Epidermal melanocyte (primary cell): ENCODE measurements at regions not wholly inside any gene's neighbourhood (a gene's known extent, or its start where the extent isn't known, plus 50 kb on each side); places are given as distances from the start of the nearest gene placed in this dataset.
"Not testable (repeated sequence)": the region's sequence is repeated elsewhere in the genome, so short reads cannot be mapped to it uniquely, and the experiment has no call there.

Experiments
- DNase-seq: peaks from one replicate; pipeline ENCODE4 v3.0.0; 2011; ENCODE audit warnings: low spot score; ENCODE audit not compliant: insufficient read length

DNA sequence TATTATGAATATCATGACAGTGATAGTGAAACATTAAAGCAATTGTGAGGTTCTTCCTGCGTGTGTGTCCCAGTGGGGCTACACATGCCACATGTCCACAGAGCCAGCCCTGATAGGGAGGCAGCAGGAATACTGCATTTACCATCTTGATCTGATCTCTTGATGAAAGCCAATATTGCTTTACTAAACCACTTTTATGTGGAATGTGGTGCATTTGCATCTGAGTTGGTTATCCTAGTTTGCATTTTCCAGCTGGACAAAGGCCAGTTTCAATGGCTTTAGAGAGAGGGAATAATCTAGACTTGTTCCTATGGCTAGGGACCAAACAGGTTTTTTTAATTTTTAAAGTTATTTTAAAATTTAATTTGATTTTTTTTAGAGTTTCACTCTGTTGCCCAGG is 216.3 kb upstream of the FERMT1 start:
- no peak for DNase-seq

DNA sequence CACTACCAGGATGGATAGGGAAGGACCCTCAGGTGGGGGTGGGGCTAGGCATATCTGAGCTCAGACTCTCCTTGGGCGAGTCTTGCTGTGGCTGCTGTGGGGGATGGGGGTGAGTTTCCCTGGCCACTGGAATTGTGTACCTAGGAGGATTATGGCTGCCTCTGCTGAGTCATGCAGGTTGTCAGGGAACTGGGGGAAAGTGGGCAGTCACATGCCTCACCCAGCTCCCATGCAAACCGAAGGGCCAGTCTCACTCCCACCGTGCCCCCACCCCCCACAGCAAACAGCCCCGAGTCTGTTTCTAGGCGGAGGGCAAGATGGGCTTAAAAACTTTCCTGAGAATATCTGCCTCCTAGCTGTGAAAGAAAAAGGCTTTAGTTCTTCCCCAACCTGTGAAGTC is 210.3 kb upstream of the FERMT1 start:
- DNase-seq, result no peak

DNA sequence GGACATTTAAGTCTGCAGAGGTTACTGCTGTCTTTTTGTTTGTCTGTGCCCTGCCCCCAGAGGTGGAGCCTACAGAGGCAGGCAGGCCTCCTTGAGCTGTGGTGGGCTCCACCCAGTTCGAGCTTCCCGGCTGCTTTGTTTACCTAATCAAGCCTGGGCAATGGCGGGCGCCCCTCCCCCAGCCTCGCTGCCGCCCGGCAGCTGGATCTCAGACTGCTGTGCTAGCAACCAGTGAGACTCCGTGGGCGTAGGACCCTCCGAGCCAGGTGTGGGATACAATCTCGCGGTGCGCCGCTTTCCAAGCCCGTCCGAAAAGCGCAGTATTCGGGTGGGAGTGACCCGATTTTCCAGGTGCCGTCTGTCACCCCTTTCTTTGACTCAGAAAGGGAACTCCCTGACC is 198.4 kb upstream of the FERMT1 start:
- not testable (repeated sequence) for DNase-seq

DNA sequence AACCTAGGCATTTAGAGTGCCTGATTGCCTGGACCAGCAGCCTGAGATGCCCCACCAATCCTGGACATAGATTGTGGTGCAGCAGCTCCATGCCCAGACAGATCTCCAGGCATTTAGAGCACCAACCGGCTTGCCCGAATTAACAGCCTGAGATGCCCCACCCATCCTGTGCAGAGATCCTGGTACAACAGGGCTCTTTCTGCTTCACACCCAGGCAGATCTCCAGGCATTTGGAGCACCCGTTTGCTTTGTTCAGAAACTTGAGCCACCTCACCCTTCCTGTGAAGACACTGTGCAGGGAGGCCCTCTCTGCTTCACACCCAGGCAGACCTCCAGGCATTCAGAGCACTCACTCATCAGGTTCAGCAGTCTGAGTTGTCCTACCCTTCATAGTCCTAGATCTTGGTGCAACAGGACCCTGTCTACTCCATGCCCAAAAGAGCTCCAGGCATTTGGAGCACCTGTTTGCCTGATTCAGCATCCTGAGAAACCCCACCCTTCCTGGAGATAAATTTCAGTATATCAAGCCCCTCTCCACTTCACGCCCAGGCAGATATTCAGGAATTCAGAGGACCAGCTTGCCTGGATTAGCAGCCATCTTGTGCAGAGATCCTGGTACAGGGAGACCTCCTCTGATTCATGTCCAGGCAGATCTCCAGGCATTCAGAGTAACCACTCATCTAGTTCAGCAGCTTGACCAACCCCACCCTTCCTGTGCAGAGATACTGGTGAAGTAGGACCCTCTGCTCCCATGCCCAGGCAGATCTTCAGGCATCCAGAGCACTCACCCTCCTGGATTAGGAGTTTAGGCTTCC is 189.2 kb upstream of the FERMT1 start:
- no peak for DNase-seq

DNA sequence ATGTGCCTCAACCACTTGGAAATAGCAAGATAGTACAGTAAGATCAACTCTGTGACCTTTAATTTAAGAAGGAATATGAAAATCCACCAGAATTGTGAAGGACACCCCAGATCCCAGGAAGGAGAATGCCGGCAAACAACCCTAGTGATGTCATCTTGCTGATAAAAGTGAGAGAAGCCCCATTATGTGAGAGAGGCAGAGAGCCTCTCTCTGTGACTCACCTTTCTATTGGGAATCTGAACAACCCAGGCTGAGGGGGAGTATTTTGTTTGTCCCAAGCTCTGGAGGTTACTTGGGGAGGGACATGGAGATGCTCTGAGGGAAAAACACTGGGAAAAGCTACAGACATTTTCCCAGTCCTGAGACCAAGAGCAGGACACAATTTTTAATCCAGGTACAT is 188.3 kb upstream of the FERMT1 start:
- no peak for DNase-seq

DNA sequence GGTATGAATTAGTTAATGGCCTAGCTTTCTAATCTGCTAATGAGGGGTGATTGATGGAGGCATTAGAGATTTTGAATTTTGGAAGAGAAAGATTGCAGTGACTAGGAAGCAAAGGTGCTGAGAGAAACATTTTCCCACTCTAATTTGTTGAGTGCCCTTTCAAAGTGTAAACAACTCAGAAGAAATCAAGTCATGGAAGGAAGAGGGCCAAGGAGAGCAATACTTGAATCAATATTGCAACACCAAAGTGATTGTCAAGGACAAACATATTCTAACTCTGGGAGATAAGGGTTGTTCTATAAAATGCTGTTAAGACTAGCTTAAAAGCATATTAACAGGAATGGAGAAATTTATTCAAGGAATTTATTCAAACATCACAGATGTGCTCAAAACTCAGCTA is 182.7 kb upstream of the FERMT1 start:
- DNase-seq, result no peak

DNA sequence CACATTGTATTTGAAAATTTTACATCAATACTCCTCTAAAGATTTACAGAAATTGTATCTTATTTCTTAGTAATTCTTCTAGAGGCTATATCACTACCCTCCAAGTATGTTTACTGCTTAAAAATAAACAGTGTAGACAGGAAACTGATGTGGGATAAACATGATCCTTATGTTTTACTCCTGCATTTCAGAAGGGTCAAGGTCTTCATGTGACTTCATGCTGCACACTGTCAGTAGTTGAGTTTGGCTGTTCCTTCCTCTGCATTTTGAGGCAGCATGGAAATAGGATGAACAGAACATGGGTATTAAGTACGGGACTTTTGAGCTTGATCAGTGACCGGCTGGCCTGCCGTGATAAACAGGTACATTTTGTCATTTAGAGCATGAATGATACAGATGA is 179.2 kb upstream of the FERMT1 start:
- DNase-seq, result no peak

DNA sequence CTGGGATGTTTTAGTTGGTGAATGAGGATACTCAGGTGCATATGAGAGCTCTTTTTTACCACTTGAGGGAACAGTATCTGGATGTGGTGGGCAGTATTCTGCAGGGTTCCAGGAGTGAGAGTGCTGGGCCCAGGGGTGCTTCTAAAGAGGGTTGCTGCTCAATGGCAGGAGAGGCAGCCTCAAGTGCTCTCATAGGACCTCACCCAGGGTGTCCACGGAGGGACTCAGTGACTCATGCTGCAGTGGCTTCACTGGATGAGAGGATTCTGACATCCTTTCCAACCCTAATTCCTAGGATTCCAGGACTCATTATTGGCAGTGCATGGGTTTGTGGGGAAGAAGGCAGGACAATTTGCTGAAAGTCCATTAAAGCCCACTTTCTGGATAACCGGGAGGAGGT is 176.6 kb upstream of the FERMT1 start:
- no peak for DNase-seq

DNA sequence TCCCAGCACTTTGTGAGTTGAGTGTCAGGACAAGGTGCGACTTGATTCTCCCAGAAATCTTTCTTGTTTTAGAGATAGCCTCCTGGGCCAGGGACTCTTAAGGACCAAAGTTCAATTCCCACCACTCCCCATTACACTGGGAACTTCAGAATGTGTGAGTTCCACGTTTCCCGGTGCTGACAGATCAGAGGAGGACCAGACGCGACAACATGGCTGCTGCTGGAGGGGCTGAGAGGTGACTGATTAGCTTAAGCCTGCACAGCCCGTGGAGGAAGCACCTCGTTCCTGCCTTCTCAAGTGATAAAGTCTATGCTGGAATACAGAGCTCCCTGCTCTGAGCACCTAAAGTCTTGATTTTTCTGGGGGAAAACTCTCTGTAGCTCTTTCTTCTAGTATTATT is 175.2 kb upstream of the FERMT1 start:
- no peak for DNase-seq

DNA sequence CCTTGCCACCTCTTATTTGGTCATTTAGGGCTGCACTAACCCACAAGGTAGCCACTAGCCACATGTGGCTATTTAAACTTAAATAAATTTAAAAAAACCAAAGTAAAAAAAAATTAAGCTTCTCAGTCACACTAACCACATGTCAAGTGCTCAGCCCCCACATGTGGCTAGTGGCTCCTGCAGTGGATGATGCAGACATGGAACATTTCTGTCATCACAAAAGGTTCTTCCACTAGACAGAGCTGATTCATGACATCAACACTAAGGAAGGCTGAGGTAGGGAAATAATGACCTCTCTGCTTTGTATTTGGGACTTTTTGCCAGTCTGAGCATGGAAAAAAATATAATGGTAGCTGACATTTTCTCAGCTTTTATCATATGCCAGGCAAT is 173.0 kb upstream of the FERMT1 start:
- DNase-seq, result no peak

DNA sequence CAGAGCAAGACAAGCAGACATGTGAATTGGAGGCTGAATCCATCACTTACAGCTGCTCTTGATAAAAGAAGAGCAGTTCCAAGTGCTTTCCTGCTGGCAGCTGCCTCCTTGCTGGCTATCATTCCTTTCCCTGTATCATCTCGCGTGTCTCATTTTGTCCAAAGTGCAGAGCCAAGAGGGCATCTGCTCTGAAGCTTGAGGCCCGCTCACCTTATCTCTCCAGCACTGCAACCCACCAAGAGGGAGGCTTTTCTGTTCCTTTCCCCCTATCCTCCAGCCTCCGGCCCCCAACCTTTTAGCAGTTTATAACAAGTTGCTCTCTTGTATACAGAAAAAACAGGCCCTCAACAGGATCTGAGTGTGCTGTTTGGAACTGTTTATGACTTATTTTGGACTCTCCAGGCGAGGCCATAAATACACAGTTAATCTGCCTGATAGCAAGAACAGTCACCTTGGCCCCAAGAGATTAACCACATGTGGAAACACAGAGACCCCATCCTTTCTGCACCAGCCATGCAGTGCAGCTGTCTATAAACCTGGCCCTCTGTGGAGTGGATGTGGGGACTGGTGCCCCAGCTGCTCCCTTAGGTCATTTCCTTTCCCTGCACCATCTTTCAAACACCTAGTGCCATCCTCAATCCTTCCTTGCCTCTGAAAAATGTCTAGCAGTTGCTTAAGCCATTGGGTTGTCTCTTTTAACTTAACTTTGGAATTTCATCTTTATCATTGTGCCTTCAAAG is 172.5 kb upstream of the FERMT1 start:
- no peak for DNase-seq

DNA sequence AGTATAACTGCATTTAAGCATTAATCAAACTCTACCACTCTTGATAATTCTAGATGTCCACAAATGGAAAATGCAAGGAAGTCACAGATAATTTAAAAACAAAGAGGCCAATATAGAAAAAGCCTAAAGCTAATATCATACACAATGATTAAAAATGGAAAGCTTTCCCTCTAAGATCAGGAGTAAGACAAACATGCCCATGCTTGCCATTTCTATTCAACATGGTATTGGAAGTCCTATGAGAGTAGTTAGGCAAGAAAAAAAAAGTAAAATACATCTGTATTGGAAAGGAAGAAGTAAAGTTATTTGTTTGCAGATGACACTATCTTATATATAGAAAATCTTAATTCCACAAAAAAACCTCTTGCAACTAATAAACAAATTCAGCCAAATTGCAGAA is 164.6 kb upstream of the FERMT1 start:
- no peak for DNase-seq

DNA sequence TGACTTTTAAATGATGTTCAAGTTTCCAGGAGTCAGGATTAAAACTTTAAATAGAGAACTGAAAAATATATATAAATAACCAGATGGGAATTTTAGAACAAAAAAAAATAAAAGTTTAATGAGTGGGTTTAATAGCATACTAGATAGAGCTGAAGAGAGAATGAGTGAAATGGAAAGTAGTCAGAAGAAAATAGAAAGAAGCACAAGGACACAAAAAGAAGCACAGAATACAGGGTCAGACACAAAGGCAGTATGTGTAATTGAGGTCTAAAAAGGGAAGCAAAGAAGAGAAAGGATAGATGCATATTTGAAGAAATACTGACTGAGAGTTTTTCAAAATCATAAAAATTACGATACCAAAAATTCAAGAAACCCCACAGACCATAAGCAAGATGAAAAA is 159.8 kb upstream of the FERMT1 start:
- no peak for DNase-seq

DNA sequence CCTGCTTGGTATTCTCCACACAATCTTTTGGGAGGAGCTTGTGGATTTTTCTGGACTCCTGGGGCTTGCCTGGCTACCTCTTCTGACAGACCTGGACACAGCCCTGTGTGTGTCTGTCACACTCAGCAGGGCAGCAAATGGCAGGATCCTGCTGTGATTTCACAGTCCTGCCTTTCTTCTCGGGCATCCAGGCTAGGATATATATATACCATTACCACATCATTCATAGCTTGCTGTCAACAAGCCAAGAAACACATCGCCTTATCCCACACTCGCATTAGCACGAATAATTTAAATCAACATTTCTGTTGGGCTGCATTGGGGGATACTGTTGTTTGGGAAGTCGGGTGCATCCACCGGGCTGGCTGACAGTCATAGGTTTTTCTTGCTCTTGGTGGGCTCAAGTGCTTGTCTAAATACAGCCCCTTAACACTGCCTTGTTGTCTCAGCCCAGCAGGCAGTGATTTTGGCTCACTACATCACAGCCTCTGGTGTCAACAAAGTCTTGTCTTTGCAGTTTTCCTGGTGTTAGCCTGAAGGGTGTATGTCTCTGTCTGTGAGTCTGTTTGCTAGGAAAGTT is 154.9 kb upstream of the FERMT1 start:
- no peak for DNase-seq

DNA sequence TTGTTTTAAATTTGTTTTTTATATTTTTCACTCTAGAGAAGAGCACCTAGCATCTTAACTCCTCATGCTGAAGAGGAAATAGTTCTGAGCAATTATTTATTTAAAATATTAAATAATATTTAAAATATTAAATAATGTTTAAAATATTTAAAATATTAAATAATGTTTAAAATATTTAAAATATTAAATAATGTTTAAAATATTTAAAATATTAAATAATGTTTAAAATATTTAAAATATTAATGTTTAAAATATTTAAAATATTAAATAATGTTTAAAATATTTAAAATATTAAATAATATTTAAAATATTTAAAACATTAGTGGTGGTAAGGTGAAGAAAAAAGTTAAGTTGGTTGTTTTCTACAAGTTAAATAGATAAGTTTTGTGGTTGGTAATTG is 147.6 kb upstream of the FERMT1 start:
- DNase-seq, result not testable (repeated sequence)

DNA sequence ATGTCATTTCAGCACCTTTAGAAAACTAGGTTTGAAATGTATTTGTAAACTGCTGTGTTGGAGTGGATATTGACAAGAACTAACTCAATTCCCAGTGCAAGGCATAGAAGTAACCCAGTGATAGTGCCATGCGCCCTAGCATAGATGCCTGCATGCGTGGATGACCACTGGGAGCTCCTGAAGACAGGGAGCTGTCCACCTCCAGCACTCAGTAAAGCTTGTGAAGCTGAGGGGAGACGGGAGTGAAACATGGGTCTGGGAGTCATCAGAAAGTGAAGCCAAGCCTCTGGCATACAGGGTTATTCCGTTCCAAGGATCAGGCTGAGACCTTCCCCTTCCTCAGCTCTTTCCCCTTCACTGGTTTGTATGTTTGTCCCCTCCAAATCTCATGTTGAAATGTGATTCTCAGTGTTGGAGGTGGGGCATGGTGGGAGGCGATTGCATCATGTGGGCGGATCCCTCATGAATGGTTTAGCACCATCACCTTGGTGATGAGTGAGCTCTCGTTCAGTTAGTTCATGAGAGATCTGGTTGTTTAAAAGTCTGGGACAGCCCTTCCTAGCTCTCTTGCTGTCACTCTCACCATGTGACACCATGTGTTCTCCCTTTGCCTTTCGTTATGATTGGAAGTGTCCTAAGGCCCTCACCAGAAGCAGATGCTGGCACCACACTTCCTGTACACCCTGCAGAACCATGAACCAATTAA is 146.5 kb upstream of the FERMT1 start:
- DNase-seq, result no peak

DNA sequence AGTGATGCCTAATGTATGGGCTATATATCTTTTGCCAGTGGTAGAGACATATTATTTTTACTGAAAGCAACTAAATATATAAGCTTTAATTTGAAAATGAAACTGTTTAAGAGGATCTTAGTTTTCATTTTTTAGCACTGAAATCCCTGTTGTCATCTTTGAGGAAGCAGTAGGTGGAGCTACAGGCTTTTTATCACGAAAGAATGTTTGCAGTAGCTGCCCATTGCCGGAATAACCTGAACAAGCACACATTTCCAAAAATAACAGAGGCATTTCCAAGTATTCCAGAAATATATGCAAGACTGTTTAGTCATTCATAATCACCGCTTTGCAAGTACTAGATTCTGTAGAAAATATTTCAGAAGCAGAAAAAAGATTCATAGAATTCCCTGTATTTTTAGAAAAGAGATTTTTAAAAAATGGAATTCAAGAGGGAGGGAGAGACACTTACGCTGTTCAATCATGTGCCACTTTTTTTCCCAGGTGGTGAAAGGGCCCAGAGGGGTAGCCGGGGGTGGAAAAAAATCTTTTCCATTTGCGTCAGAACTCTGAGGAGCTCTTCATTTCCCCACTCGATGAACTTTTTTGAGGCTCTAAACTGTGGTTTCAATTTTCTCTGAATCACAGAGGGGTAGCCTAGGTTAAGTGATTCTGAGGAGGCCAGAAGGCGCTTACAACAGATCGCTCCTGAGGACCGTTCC is 142.5 kb upstream of the FERMT1 start:
- DNase-seq, result no peak

DNA sequence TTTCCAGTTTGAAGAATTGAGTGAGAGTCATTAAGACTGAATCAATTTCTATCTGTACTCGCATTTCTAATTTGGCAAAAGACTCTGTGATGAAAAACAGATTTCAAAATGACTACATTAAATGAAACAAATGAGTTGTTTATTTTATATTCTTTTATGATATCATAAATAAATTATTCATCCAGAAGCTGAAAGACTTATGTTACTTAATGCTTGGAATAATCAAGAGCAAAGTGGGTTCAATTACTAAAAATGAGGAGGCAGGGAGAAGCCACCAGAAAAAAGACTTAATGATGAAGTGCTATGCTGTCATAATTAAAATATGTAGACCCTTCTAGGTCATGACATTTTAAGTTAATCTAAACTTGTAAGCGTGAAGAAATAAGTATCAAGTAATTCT is 130.6 kb upstream of the FERMT1 start:
- no peak for DNase-seq

DNA sequence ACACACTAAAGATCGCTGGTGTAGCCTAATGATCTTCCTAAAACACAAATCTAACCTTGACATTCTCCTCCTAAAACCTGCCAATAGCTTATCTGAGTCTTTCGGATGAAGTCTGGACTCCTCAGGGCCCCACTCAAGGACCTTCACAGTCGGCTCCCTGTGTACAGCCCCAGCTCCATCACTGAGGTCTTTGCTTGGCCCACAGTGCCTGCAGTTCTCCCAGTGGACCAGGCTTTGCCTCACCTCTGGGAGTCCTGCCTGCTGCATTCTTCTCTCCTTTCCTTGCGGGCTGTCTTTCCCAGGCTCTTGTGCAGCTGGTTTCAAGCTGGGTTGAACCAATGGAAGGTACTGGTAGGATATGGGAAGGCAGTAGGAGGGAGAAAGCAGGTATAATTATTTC is 122.6 kb upstream of the FERMT1 start:
- no peak for DNase-seq

DNA sequence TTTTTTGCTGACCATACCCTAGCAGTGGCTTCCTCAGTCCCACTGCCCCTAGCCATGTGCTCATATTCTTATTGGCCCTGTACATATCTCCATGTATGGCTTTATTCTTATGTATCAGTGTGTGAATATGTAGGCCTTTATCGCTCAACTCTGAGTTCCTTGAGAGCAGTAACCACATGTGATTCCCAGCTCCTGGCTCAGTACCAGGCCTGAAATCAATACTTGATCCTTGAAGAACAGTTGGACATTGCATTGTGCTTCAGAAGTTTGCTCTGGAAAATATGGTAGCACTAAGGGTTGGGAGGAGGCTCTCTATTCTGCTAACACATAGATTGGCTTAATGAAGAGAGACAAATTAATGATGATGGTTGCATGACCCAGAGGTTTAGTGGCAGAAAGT is 118.8 kb upstream of the FERMT1 start:
- no peak for DNase-seq

DNA sequence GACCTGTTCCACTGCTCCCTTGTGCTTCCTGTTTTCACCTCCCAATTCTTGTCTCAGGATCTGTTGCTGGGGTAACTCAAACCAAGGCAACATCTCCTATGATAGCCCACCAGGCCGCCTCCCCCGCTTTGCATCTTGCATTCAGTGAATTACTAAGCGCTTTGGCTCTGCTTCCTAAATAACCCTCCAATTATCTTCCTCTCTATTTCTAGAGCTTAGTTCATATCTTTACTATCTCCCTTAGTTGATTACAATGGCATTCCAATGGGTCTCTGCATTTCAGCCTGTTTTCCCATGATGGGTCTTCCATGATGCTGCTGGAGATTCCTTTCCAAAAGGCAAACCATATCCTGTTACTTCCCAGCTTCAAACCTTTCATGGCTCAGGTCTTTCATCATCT is 117.2 kb upstream of the FERMT1 start:
- DNase-seq, result no peak
